ENCODE measurements at regions not wholly inside any gene's neighbourhood (a gene's known extent, or its start where the extent isn't known, plus 50 kb on each side); places are given as distances from the start of the nearest gene placed in this dataset.

DNA sequence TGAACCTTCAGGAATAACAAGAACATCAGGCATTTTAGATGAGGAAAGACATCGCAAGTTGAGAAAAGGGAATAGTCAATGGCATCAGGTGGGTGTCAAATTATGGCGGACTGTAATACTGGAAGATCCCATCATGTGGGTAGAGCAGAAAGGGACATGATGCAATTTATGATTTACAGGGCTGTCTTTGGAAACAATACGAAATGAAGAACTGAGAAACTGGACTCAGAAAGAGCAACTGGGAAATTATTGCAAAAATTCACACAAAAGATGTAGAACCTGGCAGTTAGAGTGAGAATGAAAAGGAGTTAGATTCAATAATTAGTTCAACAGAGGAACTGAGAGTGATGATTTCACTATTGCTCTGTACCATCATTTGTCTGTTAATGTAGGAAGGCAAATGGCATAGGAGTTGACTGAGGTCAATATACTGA lies 1635.0 kb upstream of the ACVR2A start (continued):
- TF ChIP-seq ZNF214 (tag by site-specific recombination; IDR thresholded peaks at IDR 0.05; ENCODE audit: borderline replicate concordance) (no peak), REPIN1 (tag by site-specific recombination; IDR thresholded peaks at IDR 0.05; ENCODE audit: low read depth) (no peak)
- TF ChIP-seq, protein P1, sequence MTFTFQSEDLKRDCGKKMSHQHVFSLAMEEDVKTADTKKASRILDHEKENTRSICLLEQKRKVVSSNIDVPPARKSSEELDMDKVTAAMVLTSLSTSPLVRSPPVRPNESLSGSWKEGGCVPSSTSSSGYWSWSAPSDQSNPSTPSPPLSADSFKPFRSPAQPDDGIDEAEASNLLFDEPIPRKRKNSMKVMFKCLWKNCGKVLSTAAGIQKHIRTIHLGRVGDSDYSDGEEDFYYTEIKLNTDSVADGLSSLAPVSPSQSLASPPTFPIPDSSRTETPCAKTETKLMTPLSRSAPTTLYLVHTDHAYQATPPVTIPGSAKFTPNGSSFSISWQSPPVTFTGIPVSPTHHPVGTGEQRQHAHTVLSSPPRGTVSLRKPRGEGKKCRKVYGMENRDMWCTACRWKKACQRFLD (tag by site-specific recombination; IDR thresholded peaks at IDR 0.05), result no peak
- TF ChIP-seq, protein P2, sequence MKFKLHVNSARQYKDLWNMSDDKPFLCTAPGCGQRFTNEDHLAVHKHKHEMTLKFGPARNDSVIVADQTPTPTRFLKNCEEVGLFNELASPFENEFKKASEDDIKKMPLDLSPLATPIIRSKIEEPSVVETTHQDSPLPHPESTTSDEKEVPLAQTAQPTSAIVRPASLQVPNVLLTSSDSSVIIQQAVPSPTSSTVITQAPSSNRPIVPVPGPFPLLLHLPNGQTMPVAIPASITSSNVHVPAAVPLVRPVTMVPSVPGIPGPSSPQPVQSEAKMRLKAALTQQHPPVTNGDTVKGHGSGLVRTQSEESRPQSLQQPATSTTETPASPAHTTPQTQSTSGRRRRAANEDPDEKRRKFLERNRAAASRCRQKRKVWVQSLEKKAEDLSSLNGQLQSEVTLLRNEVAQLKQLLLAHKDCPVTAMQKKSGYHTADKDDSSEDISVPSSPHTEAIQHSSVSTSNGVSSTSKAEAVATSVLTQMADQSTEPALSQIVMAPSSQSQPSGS (tag by site-specific recombination; IDR thresholded peaks at IDR 0.05; ENCODE audit: low read depth), result no peak

DNA sequence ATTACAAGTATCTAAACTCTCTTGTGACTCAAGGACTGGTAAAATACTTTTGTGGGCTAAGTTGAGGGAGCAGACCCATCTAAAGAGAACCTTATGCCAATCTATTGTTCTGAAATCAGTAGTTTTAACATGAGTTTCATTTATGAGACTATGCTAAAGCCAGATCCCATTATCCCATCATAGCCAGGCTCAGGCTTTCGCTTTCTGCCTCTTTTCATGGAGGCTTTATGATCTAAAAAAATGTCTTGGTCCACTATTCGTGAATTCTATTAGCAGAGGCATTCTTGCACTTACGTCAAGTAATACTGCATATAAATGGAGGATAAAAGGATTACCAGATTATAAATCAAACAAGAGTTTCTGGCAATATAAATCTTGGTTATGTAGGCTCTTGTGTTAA lies 1636.9 kb upstream of the ACVR2A start:
- CTCF ChIA-PET, result no interaction called here
- Histone ChIP-seq H3K27ac (ENCODE audit: extremely low read depth, low read depth, low read length) (no peak overlapping the region), H3K36me3 (ENCODE audit: control insufficient read depth in 2 of 2, insufficient read depth in 1 of 2, low read length in 2 of 2) (no peaks in the 10 kb centered on the region), H3K9me3 (ENCODE audit: control insufficient read depth, insufficient read depth, low read depth, low read length) (no peaks in the 10 kb centered on the region), H3K4me3 (ENCODE audit: low read depth, low read length) (no peak overlapping the region), H3K4me1 (ENCODE audit: control insufficient read depth, insufficient read depth, low read length) (no peaks in the 10 kb centered on the region)
- POLR2A ChIA-PET, result no interaction called here
- TF ChIP-seq, protein P3, sequence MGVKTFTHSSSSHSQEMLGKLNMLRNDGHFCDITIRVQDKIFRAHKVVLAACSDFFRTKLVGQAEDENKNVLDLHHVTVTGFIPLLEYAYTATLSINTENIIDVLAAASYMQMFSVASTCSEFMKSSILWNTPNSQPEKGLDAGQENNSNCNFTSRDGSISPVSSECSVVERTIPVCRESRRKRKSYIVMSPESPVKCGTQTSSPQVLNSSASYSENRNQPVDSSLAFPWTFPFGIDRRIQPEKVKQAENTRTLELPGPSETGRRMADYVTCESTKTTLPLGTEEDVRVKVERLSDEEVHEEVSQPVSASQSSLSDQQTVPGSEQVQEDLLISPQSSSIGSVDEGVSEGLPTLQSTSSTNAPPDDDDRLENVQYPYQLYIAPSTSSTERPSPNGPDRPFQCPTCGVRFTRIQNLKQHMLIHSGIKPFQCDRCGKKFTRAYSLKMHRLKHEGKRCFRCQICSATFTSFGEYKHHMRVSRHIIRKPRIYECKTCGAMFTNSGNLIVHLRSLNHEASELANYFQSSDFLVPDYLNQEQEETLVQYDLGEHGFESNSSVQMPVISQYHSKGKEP (tag by site-specific recombination; IDR thresholded peaks at IDR 0.05), result no peak
- TF ChIP-seq, protein P4, sequence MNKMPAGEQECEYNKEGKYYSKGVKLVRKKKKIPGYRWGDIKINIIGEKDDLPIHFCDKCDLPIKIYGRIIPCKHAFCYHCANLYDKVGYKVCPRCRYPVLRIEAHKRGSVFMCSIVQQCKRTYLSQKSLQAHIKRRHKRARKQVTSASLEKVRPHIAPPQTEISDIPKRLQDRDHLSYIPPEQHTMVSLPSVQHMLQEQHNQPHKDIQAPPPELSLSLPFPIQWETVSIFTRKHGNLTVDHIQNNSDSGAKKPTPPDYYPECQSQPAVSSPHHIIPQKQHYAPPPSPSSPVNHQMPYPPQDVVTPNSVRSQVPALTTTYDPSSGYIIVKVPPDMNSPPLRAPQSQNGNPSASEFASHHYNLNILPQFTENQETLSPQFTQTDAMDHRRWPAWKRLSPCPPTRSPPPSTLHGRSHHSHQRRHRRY (tag by site-specific recombination; IDR thresholded peaks at IDR 0.05), result no peak
- TF ChIP-seq ZBTB21 (tag by site-specific recombination; IDR thresholded peaks at IDR 0.05), result no peak
- no peak for TF ChIP-seq ZNF202 (tag by site-specific recombination; IDR thresholded peaks at IDR 0.05; ENCODE audit: borderline replicate concordance)
- no peak for TF ChIP-seq ZBTB48 (tag by site-specific recombination; IDR thresholded peaks at IDR 0.05)
- TF ChIP-seq ZNF37A (tag by site-specific recombination; IDR thresholded peaks at IDR 0.05), result no peak
- no peak for TF ChIP-seq ZIC2 (tag by site-specific recombination; IDR thresholded peaks at IDR 0.05)
- TF ChIP-seq ZNF549 (tag by site-specific recombination; IDR thresholded peaks at IDR 0.05), result no peak
- TF ChIP-seq IKZF3 (tag by site-specific recombination; IDR thresholded peaks at IDR 0.05), result no peak
- TF ChIP-seq ZNF426 (tag by site-specific recombination; IDR thresholded peaks at IDR 0.05), result no peak

DNA sequence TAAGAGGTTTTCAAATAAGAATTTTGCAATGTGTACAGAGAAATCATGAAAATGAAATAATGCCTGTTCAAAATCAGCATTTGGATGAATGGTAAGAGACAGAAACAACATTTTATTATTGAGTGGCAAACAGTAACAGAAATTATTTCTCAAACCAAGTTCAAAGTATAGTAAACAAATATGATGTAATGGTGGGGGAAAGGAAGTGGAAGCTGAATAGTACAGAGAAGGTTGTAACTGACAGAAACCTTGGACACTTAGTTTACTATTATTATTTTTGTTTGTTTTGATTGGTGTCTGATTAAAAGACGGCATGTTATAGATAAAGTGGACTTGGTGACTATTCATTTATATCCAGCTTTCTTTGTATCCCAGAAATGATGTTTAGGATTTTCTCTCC lies 1637.4 kb upstream of the ACVR2A start:
- Histone ChIP-seq H3K36me3 (ENCODE audit: control insufficient read depth in 2 of 2, insufficient read depth in 1 of 2, low read length in 2 of 2) (no peaks in the 10 kb centered on the region), H3K4me3 (ENCODE audit: low read depth, low read length) (no peak overlapping the region), H3K9me3 (ENCODE audit: control insufficient read depth, insufficient read depth, low read depth, low read length) (no peaks in the 10 kb centered on the region), H3K4me1 (ENCODE audit: control insufficient read depth, insufficient read depth, low read length) (no peaks in the 10 kb centered on the region), H3K27ac (ENCODE audit: extremely low read depth, low read depth, low read length) (no peak overlapping the region)
- ChIA-PET CTCF (interaction anchor here (0.6 kb wide), 1 partner anchor 1317 kb away, joined by 3 read pairs; no protein-coding TSS in a partner anchor), POLR2A (no interaction called here)
- TF ChIP-seq, protein P5, sequence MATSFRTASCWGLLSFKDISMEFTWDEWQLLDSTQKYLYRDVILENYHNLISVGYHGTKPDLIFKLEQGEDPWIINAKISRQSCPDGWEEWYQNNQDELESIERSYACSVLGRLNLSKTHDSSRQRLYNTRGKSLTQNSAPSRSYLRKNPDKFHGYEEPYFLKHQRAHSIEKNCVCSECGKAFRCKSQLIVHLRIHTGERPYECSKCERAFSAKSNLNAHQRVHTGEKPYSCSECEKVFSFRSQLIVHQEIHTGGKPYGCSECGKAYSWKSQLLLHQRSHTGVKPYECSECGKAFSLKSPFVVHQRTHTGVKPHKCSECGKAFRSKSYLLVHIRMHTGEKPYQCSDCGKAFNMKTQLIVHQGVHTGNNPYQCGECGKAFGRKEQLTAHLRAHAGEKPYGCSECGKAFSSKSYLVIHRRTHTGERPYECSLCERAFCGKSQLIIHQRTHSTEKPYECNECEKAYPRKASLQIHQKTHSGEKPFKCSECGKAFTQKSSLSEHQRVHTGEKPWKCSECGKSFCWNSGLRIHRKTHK (tag by site-specific recombination; IDR thresholded peaks at IDR 0.05), result no peak
- TF ChIP-seq GLI2 (tag by site-specific recombination; IDR thresholded peaks at IDR 0.05; ENCODE audit: borderline replicate concordance, low read depth) (no peak), GLIS2 (tag by site-specific recombination; IDR thresholded peaks at IDR 0.05) (no peak), FEZF1 (tag by site-specific recombination; IDR thresholded peaks at IDR 0.05) (no peak), ZNF837 (tag by site-specific recombination; IDR thresholded peaks at IDR 0.05) (no peak), ZNF146 (tag by site-specific recombination; IDR thresholded peaks at IDR 0.05) (no peak)
- TF ChIP-seq, protein P6, sequence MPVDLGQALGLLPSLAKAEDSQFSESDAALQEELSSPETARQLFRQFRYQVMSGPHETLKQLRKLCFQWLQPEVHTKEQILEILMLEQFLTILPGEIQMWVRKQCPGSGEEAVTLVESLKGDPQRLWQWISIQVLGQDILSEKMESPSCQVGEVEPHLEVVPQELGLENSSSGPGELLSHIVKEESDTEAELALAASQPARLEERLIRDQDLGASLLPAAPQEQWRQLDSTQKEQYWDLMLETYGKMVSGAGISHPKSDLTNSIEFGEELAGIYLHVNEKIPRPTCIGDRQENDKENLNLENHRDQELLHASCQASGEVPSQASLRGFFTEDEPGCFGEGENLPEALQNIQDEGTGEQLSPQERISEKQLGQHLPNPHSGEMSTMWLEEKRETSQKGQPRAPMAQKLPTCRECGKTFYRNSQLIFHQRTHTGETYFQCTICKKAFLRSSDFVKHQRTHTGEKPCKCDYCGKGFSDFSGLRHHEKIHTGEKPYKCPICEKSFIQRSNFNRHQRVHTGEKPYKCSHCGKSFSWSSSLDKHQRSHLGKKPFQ (tag by site-specific recombination; IDR thresholded peaks at IDR 0.05), result no peak
- TF ChIP-seq, protein P7, sequence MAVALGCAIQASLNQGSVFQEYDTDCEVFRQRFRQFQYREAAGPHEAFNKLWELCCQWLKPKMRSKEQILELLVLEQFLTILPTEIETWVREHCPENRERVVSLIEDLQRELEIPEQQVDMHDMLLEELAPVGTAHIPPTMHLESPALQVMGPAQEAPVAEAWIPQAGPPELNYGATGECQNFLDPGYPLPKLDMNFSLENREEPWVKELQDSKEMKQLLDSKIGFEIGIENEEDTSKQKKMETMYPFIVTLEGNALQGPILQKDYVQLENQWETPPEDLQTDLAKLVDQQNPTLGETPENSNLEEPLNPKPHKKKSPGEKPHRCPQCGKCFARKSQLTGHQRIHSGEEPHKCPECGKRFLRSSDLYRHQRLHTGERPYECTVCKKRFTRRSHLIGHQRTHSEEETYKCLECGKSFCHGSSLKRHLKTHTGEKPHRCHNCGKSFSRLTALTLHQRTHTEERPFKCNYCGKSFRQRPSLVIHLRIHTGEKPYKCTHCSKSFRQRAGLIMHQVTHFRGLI (tag by site-specific recombination; IDR thresholded peaks at IDR 0.05), result no peak

Data from HEK293 (cell line).